SK-N-MC (cell line): ENCODE measurements at regions not wholly inside any gene's neighbourhood (a gene's known extent, or its start where the extent isn't known, plus 50 kb on each side); places are given as distances from the start of the nearest gene placed in this dataset.

Experiments
- DNase-seq: peaks from one replicate; pipeline ENCODE4 v3.0.0-alpha.2; 2011; ENCODE audit warnings: low read depth, low spot score
- H3K27ac ChIP-seq: fragments of 200-600 bp; sonication (generic); 2 replicates; pipeline ENCODE4 v1.5.1; 2016; ENCODE audit warnings: mixed run types
- H3K36me3 ChIP-seq: fragments of 200-600 bp; sonication (generic); 2 replicates; pipeline ENCODE4 v1.6.1; 2017; ENCODE audit warnings: antibody characterized with exemption, low read length, mixed read lengths; ENCODE audit not compliant: insufficient read depth
- H3K4me3 ChIP-seq: fragments of 200-600 bp; sonication (generic); 2 replicates; pipeline ENCODE4 v1.5.1; 2016
- H3K9ac ChIP-seq: fragments of 200-600 bp; sonication (generic); 2 replicates; pipeline ENCODE4 v1.8.0; 2017; ENCODE audit warnings: mixed run types, mixed read lengths; ENCODE audit not compliant: insufficient read length
- H3K9me3 ChIP-seq: fragments of 200-600 bp; sonication (generic); 2 replicates; pipeline ENCODE4 v1.6.1; 2017; ENCODE audit warnings: low read depth, mild to moderate bottlenecking, antibody characterized with exemption, low read length, moderate library complexity, mixed read lengths
- EZH2 ChIP-seq: fragments of 200-600 bp; sonication (generic); IDR thresholded peaks from one replicate; pipeline ENCODE4 v1.6.1; 2017; ENCODE audit warnings: antibody characterized with exemption
- FOXP2 ChIP-seq: optimal IDR thresholded peaks from 2 replicates; pipeline ENCODE3; 2011; ENCODE audit warnings: mild to moderate bottlenecking, moderate library complexity; ENCODE audit not compliant: insufficient read depth; ENCODE audit errors: extremely low read length, control extremely low read depth
- POLR2AphosphoS5 ChIP-seq: IDR thresholded peaks from 2 replicates; pipeline ENCODE4 v1.6.1; 2012; ENCODE audit warnings: mild to moderate bottlenecking, low read depth, low read length, borderline replicate concordance

- Histone ChIP-seq H3K4me3 (no peak overlapping the region), H3K9me3 (peaks cover 5% of the 10 kb centered on the region; the same call in 1 of the 2 replicates), H3K27ac (no peak overlapping the region), H3K36me3 (no peaks in the 10 kb centered on the region), H3K9ac (no peak overlapping the region)
- TF ChIP-seq POLR2AphosphoS5 = no peak
- TF ChIP-seq FOXP2 = no peak
- no peak for TF ChIP-seq EZH2
- DNase-seq = no peak
These were observed 548.1 kb upstream of the INTU start for GRCh38 chr4:127084666-127085065.

- TF ChIP-seq POLR2AphosphoS5 (no peak), FOXP2 (no peak), EZH2 (no peak)
- peak overlapping the region; percentile 40 for H3K27ac ChIP-seq
- no peak overlapping the region for H3K4me3 ChIP-seq
- DNase-seq = no peak
- H3K36me3 ChIP-seq = no peaks in the 10 kb centered on the region
- H3K9me3 ChIP-seq = no peaks in the 10 kb centered on the region; the same call in 1 of the 2 replicates
- no peak overlapping the region for H3K9ac ChIP-seq
These were observed 535.7 kb upstream of the INTU start for GRCh38 chr4:127097061-127097460.

GRCh38 chr4:127102361-127102760, 530.4 kb upstream of the INTU start:
- DNase-seq = no peak
- Histone ChIP-seq H3K4me3 (no peak overlapping the region), H3K36me3 (no peaks in the 10 kb centered on the region), H3K9ac (no peak overlapping the region), H3K9me3 (no peaks in the 10 kb centered on the region), H3K27ac (no peak overlapping the region; the same call in 1 of the 2 replicates)
- TF ChIP-seq EZH2 (no peak), POLR2AphosphoS5 (no peak), FOXP2 (no peak)

- Histone ChIP-seq H3K9ac (no peak overlapping the region), H3K36me3 (no peaks in the 10 kb centered on the region), H3K27ac (no peak overlapping the region), H3K9me3 (no peaks in the 10 kb centered on the region), H3K4me3 (no peak overlapping the region)
- TF ChIP-seq EZH2 (no peak), POLR2AphosphoS5 (no peak), FOXP2 (no peak)
- no peak for DNase-seq
These were observed 529.1 kb upstream of the INTU start for GRCh38 chr4:127103681-127104115.

- Histone ChIP-seq H3K27ac (no peak overlapping the region), H3K9ac (no peak overlapping the region), H3K4me3 (no peak overlapping the region), H3K9me3 (no peaks in the 10 kb centered on the region), H3K36me3 (no peaks in the 10 kb centered on the region)
- no peak for TF ChIP-seq FOXP2
- TF ChIP-seq POLR2AphosphoS5 = no peak
- no peak for TF ChIP-seq EZH2
- DNase-seq = no peak
These were observed 518.9 kb upstream of the INTU start for GRCh38 chr4:127113844-127114362.

GRCh38 chr4:127118681-127119080, 514.1 kb upstream of the INTU start:
- H3K4me3 ChIP-seq = no peak overlapping the region
- H3K27ac ChIP-seq = no peak overlapping the region
- TF ChIP-seq FOXP2 (no peak), EZH2 (no peak), POLR2AphosphoS5 (no peak)
- no peaks in the 10 kb centered on the region for H3K36me3 ChIP-seq
- H3K9me3 ChIP-seq = peaks cover 3% of the 10 kb centered on the region; the same call in 1 of the 2 replicates
- DNase-seq = no peak
- H3K9ac ChIP-seq = no peak overlapping the region

- peaks cover 3% of the 10 kb centered on the region; the same call in 1 of the 2 replicates for H3K9me3 ChIP-seq
- no peak for DNase-seq
- TF ChIP-seq FOXP2 = no peak
These were observed 512.2 kb upstream of the INTU start for GRCh38 chr4:127120441-127121090.

GRCh38 chr4:127124919-127125318, 507.8 kb upstream of the INTU start:
- peaks cover 3% of the 10 kb centered on the region; the same call in 1 of the 2 replicates for H3K9me3 ChIP-seq
- TF ChIP-seq EZH2 (no peak), FOXP2 (no peak), POLR2AphosphoS5 (no peak)
- peak overlapping the region; percentile 69 for H3K27ac ChIP-seq
- no peak for DNase-seq
- no peak overlapping the region for H3K9ac ChIP-seq
- no peaks in the 10 kb centered on the region for H3K36me3 ChIP-seq
- H3K4me3 ChIP-seq = no peak overlapping the region

More at GRCh38 chr4:127120441-127121090, 512.2 kb upstream of the INTU start:
- Histone ChIP-seq H3K9ac (no peak overlapping the region), H3K27ac (no peak overlapping the region), H3K36me3 (no peaks in the 10 kb centered on the region), H3K4me3 (no peak overlapping the region)

- no peaks in the 10 kb centered on the region for H3K36me3 ChIP-seq
- no peak for TF ChIP-seq FOXP2
- TF ChIP-seq EZH2 = no peak
- no peak for TF ChIP-seq POLR2AphosphoS5
These were observed 506.0 kb upstream of the INTU start for GRCh38 chr4:127126718-127127117.

More at GRCh38 chr4:127126718-127127117, 506.0 kb upstream of the INTU start:
- no peak overlapping the region for H3K9ac ChIP-seq
- no peak for DNase-seq
- H3K27ac ChIP-seq = no peak overlapping the region
- H3K4me3 ChIP-seq = no peak overlapping the region
- H3K9me3 ChIP-seq = peaks cover 3% of the 10 kb centered on the region; the same call in 1 of the 2 replicates
